HepG2 (cell line): ENCODE measurements at regions not wholly inside any gene's neighbourhood (a gene's known extent, or its start where the extent isn't known, plus 50 kb on each side); places are given as distances from the start of the nearest gene placed in this dataset.

Experiments used
- ATAC-seq: fragments of 200-7000 bp; cut with Tn5 transposase; 3 replicates; pipeline ENCODE4 v1.9.1; 2020; ENCODE audit warnings: mild to moderate bottlenecking, moderate library complexity
- BruUV-seq: library from RNA; stranded (reverse); fragments of 400-500 nt; replicated peaks from 2 replicates; lab custom pipeline; 2021; lab: Mats Ljungman, UMichigan
- CTCF ChIA-PET: fragments of 300-600 bp; formaldehyde crosslinking; extraction: SDS; loops from one replicate; lab custom pipeline; 2021; ENCODE audit warnings: low total read pairs, inconsistent platforms, low intra/inter-chr PET ratio; lab: Yijun Ruan, JAX
- POLR2A ChIA-PET: fragments of 350-600 bp; sonication (Branson Sonifier 250); formaldehyde crosslinking; loops from one replicate; lab custom pipeline; 2020; ENCODE audit warnings: antibody characterized with exemption, inconsistent platforms; lab: Yijun Ruan, JAX
- DNase-seq: peaks from one replicate; pipeline ENCODE4 v3.0.0-alpha.2; 2015; ENCODE audit warnings: low spot score
- FAIRE-seq: peaks from 3 replicates; lab custom pipeline; 2011; peaks lifted over from hg19 to GRCh38; lab: Jason Lieb, UNC
- H2AFZ ChIP-seq: one replicate; pipeline ENCODE4 v1.6.1; 2011; ENCODE audit warnings: low read length, inconsistent platforms
- H3K27ac ChIP-seq: fragments of 300-600 bp; 3 replicates; pipeline ENCODE4 v1.8.0; 2011; ENCODE audit warnings: mixed run types, mild to moderate bottlenecking, mixed read lengths, low read length, inconsistent platforms; ENCODE audit not compliant: insufficient read depth; ENCODE audit errors: extremely low read length
- H3K27me3 ChIP-seq, 2 experiments: fragments of 200-600 bp in 1 of 2; 2 replicates in 1 of 2; 3 replicates in 1 of 2; pipeline versions ENCODE4 v1.6.0 to v1.8.0; 2011; ENCODE audit warnings: low read length in 2 of 2, mild to moderate bottlenecking in 2 of 2, moderate library complexity in 2 of 2, inconsistent platforms in 1 of 2; ENCODE audit not compliant: insufficient read depth in 2 of 2, control insufficient read depth in 1 of 2
- H3K36me3 ChIP-seq, 2 experiments: fragments of 200-600 bp in 1 of 2; replicated peaks in 1 of 2; 2 replicates in 1 of 2; 3 replicates in 1 of 2; pipeline versions ENCODE4 v1.5.1 to v1.8.0; 2011; ENCODE audit warnings: low read length in 2 of 2, inconsistent platforms in 1 of 2; ENCODE audit not compliant: insufficient read depth in 2 of 2, control insufficient read depth in 1 of 2
- H3K4me1 ChIP-seq: 2 replicates; pipeline ENCODE4 v1.5.1; 2012; ENCODE audit warnings: low read length, inconsistent platforms; ENCODE audit not compliant: insufficient read depth
- H3K4me2 ChIP-seq: 2 replicates; pipeline ENCODE4 v1.6.0; 2011; ENCODE audit warnings: low read depth, low read length, inconsistent platforms
- H3K4me3 ChIP-seq, 3 experiments: fragments of 200-600 bp in 1 of 3; sonication (generic), shearing (Covaris generic) in 1 of 3; replicated peaks in 1 of 3; 2 replicates each; pipeline ENCODE4 v1.5.1; 2011 to 2016; ENCODE audit warnings: low read length in 3 of 3, inconsistent platforms in 2 of 3, low read depth in 2 of 3, mild to moderate bottlenecking in 2 of 3, control low read depth in 1 of 3, mixed read lengths in 1 of 3; ENCODE audit not compliant: insufficient read depth in 1 of 3
- H3K79me2 ChIP-seq: one replicate; pipeline ENCODE4 v1.6.1; 2011; ENCODE audit warnings: low read length, inconsistent platforms; ENCODE audit not compliant: insufficient read depth
- H3K9ac ChIP-seq: 2 replicates; pipeline ENCODE4 v1.6.0; 2011; ENCODE audit warnings: mild to moderate bottlenecking, low read depth, low read length, inconsistent platforms; ENCODE audit not compliant: insufficient read depth
- H3K9me3 ChIP-seq: 2 replicates; pipeline ENCODE4 v1.5.1; 2012; ENCODE audit warnings: mild to moderate bottlenecking, low read length
- H4K20me1 ChIP-seq: 2 replicates; pipeline ENCODE4 v1.6.0; 2011; ENCODE audit warnings: inconsistent platforms, mild to moderate bottlenecking, low read length, moderate library complexity; ENCODE audit not compliant: insufficient read depth
- CC2D1A ChIP-seq: sonication (generic); formaldehyde crosslinking; IDR thresholded peaks from 2 replicates; pipeline ENCODE4 v1.8.1; 2023; ENCODE audit warnings: mild to moderate bottlenecking, missing genetic modification reagents
- ELK4 ChIP-seq: sonication (generic); formaldehyde crosslinking; IDR thresholded peaks from 2 replicates; pipeline ENCODE4 v1.9.0; 2021; ENCODE audit warnings: missing genetic modification reagents, borderline replicate concordance
- PHF20 ChIP-seq: sonication (generic); formaldehyde crosslinking; IDR thresholded peaks from 2 replicates; pipeline ENCODE4 v1.5.0; 2020; ENCODE audit warnings: mild to moderate bottlenecking, missing genetic modification reagents
- WGBS: methylation state at CpG from one replicate; pipeline ENCODE4 v1.1.6; 2017; ENCODE audit warnings: low lambda C conversion rate; 5-methylcytosine and 5-hydroxymethylcytosine counted together
- in situ Hi-C: cut with HindIII; loops from 2 replicates; pipeline ENCODE4 v1.10.0; 2017; ENCODE audit warnings: low pct_unique_long_range_greater_than_20kb; ENCODE audit not compliant: extremely low pct_ligation_motif_present
- intact Hi-C: fragments of 100-400 bp; cut with micrococcal nuclease; formaldehyde crosslinking; loops from one replicate; pipeline ENCODE4 v1.10.0; 2022; ENCODE audit not compliant: unreplicated experiment
- TF ChIP-seq, protein P1 (sequence below): IDR thresholded peaks from 2 replicates; pipeline ENCODE4 v1.6.1; 2016; ENCODE audit warnings: low read depth, missing genetic modification reagents, missing compliant biosample characterization
- TF ChIP-seq, protein P2 (sequence below): sonication (generic); formaldehyde crosslinking; IDR thresholded peaks from 2 replicates; pipeline ENCODE4 v1.5.0; 2020; ENCODE audit warnings: mild to moderate bottlenecking, missing genetic modification reagents

- 79% methylated on average over 3 of the region's 3 CpGs for WGBS
- Histone ChIP-seq H4K20me1 (no peaks in the 10 kb centered on the region), H3K27me3 (no peaks in the 10 kb centered on the region), H3K4me1 (no peaks in the 10 kb centered on the region), H3K79me2 (no peaks in the 10 kb centered on the region), H3K36me3 (no peaks in the 10 kb centered on the region), H2AFZ (no peak overlapping the region), H3K4me2 (no peak overlapping the region), H3K4me3 (no peak overlapping the region), H3K27ac (no peak overlapping the region), H3K9me3 (no peaks in the 10 kb centered on the region), H3K9ac (no peak overlapping the region)
- DNase-seq = no peak
- no peak for FAIRE-seq
- POLR2A ChIA-PET = interaction anchor here (1.0 kb wide), 1 partner anchor 259 kb away, joined by 5 read pairs; no protein-coding TSS in a partner anchor
- intact Hi-C loops = loop anchor here (1.0 to 5.0 kb wide), 2 partner anchors 80 to 259 kb away; no protein-coding TSS in a partner anchor
- in situ Hi-C loops = loop anchor here (10.0 kb wide), 1 partner anchor 252 kb away; the partner anchor contains the start of gene DKK1
- ATAC-seq = no peak
- TF ChIP-seq PHF20 (CRISPR knock-in tag) (no peak), ELK4 (CRISPR knock-in tag) (no peak), CC2D1A (CRISPR knock-in tag) (no peak)
- TF ChIP-seq, protein P1, sequence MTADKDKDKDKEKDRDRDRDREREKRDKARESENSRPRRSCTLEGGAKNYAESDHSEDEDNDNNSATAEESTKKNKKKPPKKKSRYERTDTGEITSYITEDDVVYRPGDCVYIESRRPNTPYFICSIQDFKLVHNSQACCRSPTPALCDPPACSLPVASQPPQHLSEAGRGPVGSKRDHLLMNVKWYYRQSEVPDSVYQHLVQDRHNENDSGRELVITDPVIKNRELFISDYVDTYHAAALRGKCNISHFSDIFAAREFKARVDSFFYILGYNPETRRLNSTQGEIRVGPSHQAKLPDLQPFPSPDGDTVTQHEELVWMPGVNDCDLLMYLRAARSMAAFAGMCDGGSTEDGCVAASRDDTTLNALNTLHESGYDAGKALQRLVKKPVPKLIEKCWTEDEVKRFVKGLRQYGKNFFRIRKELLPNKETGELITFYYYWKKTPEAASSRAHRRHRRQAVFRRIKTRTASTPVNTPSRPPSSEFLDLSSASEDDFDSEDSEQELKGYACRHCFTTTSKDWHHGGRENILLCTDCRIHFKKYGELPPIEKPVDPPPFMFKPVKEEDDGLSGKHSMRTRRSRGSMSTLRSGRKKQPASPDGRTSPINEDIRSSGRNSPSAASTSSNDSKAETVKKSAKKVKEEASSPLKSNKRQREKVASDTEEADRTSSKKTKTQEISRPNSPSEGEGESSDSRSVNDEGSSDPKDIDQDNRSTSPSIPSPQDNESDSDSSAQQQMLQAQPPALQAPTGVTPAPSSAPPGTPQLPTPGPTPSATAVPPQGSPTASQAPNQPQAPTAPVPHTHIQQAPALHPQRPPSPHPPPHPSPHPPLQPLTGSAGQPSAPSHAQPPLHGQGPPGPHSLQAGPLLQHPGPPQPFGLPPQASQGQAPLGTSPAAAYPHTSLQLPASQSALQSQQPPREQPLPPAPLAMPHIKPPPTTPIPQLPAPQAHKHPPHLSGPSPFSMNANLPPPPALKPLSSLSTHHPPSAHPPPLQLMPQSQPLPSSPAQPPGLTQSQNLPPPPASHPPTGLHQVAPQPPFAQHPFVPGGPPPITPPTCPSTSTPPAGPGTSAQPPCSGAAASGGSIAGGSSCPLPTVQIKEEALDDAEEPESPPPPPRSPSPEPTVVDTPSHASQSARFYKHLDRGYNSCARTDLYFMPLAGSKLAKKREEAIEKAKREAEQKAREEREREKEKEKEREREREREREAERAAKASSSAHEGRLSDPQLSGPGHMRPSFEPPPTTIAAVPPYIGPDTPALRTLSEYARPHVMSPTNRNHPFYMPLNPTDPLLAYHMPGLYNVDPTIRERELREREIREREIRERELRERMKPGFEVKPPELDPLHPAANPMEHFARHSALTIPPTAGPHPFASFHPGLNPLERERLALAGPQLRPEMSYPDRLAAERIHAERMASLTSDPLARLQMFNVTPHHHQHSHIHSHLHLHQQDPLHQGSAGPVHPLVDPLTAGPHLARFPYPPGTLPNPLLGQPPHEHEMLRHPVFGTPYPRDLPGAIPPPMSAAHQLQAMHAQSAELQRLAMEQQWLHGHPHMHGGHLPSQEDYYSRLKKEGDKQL (CRISPR knock-in tag) = no peak
- TF ChIP-seq, protein P2, sequence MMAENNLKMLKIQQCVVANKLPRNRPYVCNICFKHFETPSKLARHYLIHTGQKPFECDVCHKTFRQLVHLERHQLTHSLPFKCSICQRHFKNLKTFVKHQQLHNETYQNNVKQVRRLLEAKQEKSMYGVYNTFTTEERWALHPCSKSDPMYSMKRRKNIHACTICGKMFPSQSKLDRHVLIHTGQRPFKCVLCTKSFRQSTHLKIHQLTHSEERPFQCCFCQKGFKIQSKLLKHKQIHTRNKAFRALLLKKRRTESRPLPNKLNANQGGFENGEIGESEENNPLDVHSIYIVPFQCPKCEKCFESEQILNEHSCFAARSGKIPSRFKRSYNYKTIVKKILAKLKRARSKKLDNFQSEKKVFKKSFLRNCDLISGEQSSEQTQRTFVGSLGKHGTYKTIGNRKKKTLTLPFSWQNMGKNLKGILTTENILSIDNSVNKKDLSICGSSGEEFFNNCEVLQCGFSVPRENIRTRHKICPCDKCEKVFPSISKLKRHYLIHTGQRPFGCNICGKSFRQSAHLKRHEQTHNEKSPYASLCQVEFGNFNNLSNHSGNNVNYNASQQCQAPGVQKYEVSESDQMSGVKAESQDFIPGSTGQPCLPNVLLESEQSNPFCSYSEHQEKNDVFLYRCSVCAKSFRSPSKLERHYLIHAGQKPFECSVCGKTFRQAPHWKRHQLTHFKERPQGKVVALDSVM (CRISPR knock-in tag) = no peak
- BruUV-seq = no TSS peak
- CTCF ChIA-PET = interaction anchor here (2.9 kb wide), 1 partner anchor 259 kb away, joined by 29 read pairs; no protein-coding TSS in a partner anchor
These were observed 205.4 kb downstream of the MBL2 start for GRCh38 chr10:52567247-52567580.
